ENCODE measurements at regions not wholly inside any gene's neighbourhood (a gene's known extent, or its start where the extent isn't known, plus 50 kb on each side); places are given as distances from the start of the nearest gene placed in this dataset.

DNA sequence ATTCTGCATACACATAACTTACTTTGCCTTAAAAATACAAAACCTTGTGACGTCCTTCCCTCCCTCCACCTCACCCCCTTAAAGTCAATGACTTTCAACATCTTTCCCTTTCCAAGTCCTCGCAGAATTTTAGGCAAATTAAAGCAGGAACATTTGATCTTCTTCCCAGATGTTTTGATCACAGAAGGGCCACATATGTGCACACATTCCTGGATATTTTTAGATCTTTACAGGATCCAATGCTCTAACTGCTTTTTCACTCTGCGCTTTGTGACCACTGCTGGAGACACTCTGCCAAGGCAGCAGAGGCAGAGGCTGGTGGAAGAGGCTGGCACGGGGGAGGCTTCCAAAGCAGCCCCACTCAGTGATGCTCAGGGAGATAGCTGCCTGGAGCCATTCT, 130.7 kb downstream of the SEC61B start:
- H3K27ac ChIP-seq: peak overlapping the region in 3 of 4 donors; percentile 58 to 64 (median 63)
- no peaks in the 10 kb centered on the region for H3K36me3 ChIP-seq

DNA sequence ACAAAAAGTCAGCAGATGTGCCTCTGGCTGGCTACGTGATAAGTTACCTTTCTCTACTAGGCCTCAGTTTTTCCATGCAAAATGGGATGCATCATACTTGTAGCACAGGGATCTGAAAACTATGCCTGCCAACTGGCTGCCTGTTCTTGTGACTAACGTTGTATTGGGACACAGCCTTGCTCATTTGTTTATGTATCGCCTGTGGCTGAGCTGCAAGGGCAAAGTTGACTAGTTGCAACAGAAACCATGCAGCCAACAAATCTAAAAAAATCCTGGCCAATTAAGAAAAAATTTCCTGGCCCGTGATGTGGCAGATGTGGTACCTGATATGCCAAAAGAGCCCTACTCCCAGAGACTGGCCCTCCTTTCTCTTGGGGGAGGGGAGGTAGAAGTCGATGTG, 131.3 kb downstream of the SEC61B start:
- 43 to 65% methylated on average over 4 to 5 of the region's 5 CpGs for WGBS, 2 donors (ENCODE audit: low coverage in 1 of 2)

More for the DNA sequence above, 130.7 kb downstream of the SEC61B start:
- peak; percentile 44 for ATAC-seq
- no peak for TF ChIP-seq CTCF (IDR thresholded peaks at IDR 0.05)
- TF ChIP-seq POLR2A (IDR thresholded peaks at IDR 0.05): no peak
- no peak for TF ChIP-seq POLR2AphosphoS5 (IDR thresholded peaks at IDR 0.05)
- no peak for TF ChIP-seq EP300 (IDR thresholded peaks at IDR 0.05)
- H3K4me3 ChIP-seq: no peak overlapping the region
- H3K27me3 ChIP-seq: no peaks in the 10 kb centered on the region
- H3K9me3 ChIP-seq: no peaks in the 10 kb centered on the region
- peaks cover 0 to 21% (median 0%) of the 10 kb centered on the region in 3 donors for H3K4me1 ChIP-seq
- WGBS, 2 donors (ENCODE audit: low coverage in 1 of 2): 56 to 66% methylated on average over 2 to 4 of the region's 4 CpGs

DNA sequence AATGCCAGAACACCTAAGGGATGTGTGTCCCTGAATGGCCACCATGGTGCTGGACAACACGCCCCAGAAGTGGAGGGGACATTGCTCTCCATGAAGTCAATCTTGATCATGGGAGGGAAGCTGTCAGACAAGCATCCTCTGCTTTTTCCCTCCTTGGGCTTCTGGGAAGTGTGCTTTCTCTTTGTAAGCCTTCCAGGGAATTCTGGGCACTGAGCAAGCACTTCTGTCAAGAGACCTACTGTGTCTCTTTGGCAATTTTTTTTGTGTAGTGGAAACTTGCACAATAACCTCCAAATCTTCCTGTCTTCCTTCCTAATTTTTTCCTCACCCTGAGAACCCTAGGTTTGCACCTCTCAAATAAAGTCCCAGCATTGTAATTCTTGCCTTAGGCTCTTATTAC, 132.0 kb downstream of the SEC61B start:
- peaks cover 0 to 27% (median 0%) of the 10 kb centered on the region in 3 donors for H3K4me1 ChIP-seq
- peak overlapping the region in 2 of 4 donors; percentile 41 to 58 for H3K27ac ChIP-seq
- H3K27me3 ChIP-seq: peaks cover 5% of the 10 kb centered on the region
- no peak overlapping the region for H3K4me3 ChIP-seq
- WGBS, 2 donors (ENCODE audit: low coverage in 1 of 2): 40% methylated on average over 1 of the region's 1 CpG; no CpG with 5 or more reads in 1 of the 2 donors
- H3K9me3 ChIP-seq: no peaks in the 10 kb centered on the region
- TF ChIP-seq CTCF (IDR thresholded peaks at IDR 0.05) (no peak), EP300 (IDR thresholded peaks at IDR 0.05) (no peak), POLR2A (IDR thresholded peaks at IDR 0.05) (no peak), POLR2AphosphoS5 (IDR thresholded peaks at IDR 0.05) (no peak)
- no peak for ATAC-seq
- no peaks in the 10 kb centered on the region for H3K36me3 ChIP-seq

More for the DNA sequence above, 131.3 kb downstream of the SEC61B start:
- H3K27me3 ChIP-seq: no peaks in the 10 kb centered on the region
- TF ChIP-seq POLR2AphosphoS5 (IDR thresholded peaks at IDR 0.05) (peak; percentile 68), POLR2A (IDR thresholded peaks at IDR 0.05) (no peak), EP300 (IDR thresholded peaks at IDR 0.05) (no peak), CTCF (IDR thresholded peaks at IDR 0.05) (no peak)
- H3K4me3 ChIP-seq: no peak overlapping the region
- peak; percentile 76 for ATAC-seq
- no peaks in the 10 kb centered on the region for H3K9me3 ChIP-seq
- H3K4me1 ChIP-seq: peaks cover 0 to 27% (median 0%) of the 10 kb centered on the region in 3 donors
- H3K27ac ChIP-seq: peak overlapping the region in 3 of 4 donors; percentile 58 to 64 (median 63)
- no peaks in the 10 kb centered on the region for H3K36me3 ChIP-seq

- 75% methylated on average over 2 of the region's 5 CpGs; no CpG with 5 or more reads in 1 of the 2 donors for WGBS, 2 donors (ENCODE audit: low coverage in 1 of 2)
- Histone ChIP-seq H3K36me3 (no peaks in the 10 kb centered on the region), H3K9me3 (no peaks in the 10 kb centered on the region), H3K27ac (peak overlapping the region in 1 of 4 donors; percentile 12), H3K4me3 (no peak overlapping the region), H3K4me1 (peaks cover 0 to 32% (median 0%) of the 10 kb centered on the region in 3 donors), H3K27me3 (peaks cover 10% of the 10 kb centered on the region)
- TF ChIP-seq POLR2AphosphoS5 (IDR thresholded peaks at IDR 0.05) (no peak), EP300 (IDR thresholded peaks at IDR 0.05) (no peak), CTCF (IDR thresholded peaks at IDR 0.05) (no peak), POLR2A (IDR thresholded peaks at IDR 0.05) (no peak)
- peak; percentile 47 for ATAC-seq
Observed at GRCh38 chr9:99356512-99356971, 134.5 kb downstream of the SEC61B start.

DNA sequence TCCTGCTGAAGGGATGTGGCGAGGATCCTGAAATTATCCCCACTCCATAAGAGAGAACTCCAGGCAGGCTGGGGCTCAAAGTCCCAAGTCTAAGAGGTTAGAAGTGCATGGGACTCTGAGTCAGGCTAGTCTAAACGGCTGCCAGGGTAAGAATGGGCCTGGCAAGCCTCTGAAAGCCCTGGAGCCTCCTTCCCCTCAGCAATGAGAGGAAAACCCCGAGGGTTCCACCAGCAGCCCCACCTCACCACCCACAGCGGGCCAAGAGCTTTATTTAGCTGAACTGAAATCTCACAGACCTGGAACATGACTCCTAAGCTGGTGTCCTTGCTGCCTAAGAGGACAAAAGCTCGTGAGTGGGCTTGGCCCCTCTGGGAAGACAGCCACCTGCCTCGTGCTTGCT, 135.5 kb downstream of the SEC61B start:
- no peak overlapping the region for H3K27ac ChIP-seq
- peak; percentile 28 for ATAC-seq
- no peaks in the 10 kb centered on the region for H3K9me3 ChIP-seq
- H3K36me3 ChIP-seq: no peaks in the 10 kb centered on the region
- H3K4me3 ChIP-seq: no peak overlapping the region
- TF ChIP-seq POLR2A (IDR thresholded peaks at IDR 0.05) (no peak), POLR2AphosphoS5 (IDR thresholded peaks at IDR 0.05) (no peak), EP300 (IDR thresholded peaks at IDR 0.05) (no peak), CTCF (IDR thresholded peaks at IDR 0.05) (no peak)
- 27 to 100% methylated on average over 1 to 4 of the region's 6 CpGs for WGBS, 2 donors (ENCODE audit: low coverage in 1 of 2)
- H3K4me1 ChIP-seq: peaks cover 0 to 41% (median 0%) of the 10 kb centered on the region in 3 donors
- H3K27me3 ChIP-seq: peaks cover 10% of the 10 kb centered on the region
